Kidney (tissue), 13 donors: ENCODE measurements at regions not wholly inside any gene's neighbourhood (a gene's known extent, or its start where the extent isn't known, plus 50 kb on each side); places are given as distances from the start of the nearest gene placed in this dataset.

Experiments used
- DNase-seq, 5 donors: peaks; one replicate each; pipeline ENCODE4 v3.0.0-alpha.2; 2013 to 2020
- FAIRE-seq: peaks from 2 replicates; lab custom pipeline; 2012; peaks lifted over from hg19 to GRCh38; lab: Jason Lieb, UNC
- H3K27ac ChIP-seq, 2 donors: one replicate each; pipeline ENCODE4 v1.7.0; 2013; ENCODE audit warnings: low read depth in 2 of 2, low read length in 2 of 2, inconsistent platforms in 1 of 2
- H3K27me3 ChIP-seq: one replicate; pipeline ENCODE4 v1.7.1; 2013; ENCODE audit warnings: low read length, inconsistent platforms; ENCODE audit not compliant: control insufficient read depth, insufficient read depth
- H3K36me3 ChIP-seq, 3 donors: one replicate each; pipeline versions ENCODE4 v1.7.0 to v1.7.1; 2013; ENCODE audit warnings: low read length in 3 of 3, control low read depth in 1 of 3, inconsistent platforms in 1 of 3; ENCODE audit not compliant: insufficient read depth in 3 of 3, control insufficient read depth in 2 of 3
- H3K4me1 ChIP-seq, 3 donors: one replicate each; pipeline versions ENCODE4 v1.7.0 to v1.7.1; 2013; ENCODE audit warnings: low read length in 3 of 3, inconsistent platforms in 1 of 3, low read depth in 1 of 3; ENCODE audit not compliant: control insufficient read depth in 2 of 3, insufficient read depth in 2 of 3
- H3K4me3 ChIP-seq, 3 donors: one replicate each; pipeline versions ENCODE4 v1.7.0 to v1.8.1; 2013; ENCODE audit warnings: low read length in 3 of 3, control low read depth in 1 of 3, inconsistent platforms in 1 of 3
- H3K9ac ChIP-seq, 3 donors: one replicate each; pipeline versions ENCODE4 v1.7.0 to v1.7.1; 2013; ENCODE audit warnings: low read length in 3 of 3, control low read depth in 1 of 3, inconsistent platforms in 1 of 3
- H3K9me3 ChIP-seq, 3 donors: one replicate each; pipeline versions ENCODE4 v1.7.0 to v1.7.1; 2013; ENCODE audit warnings: low read length in 3 of 3, control low read depth in 1 of 3, inconsistent platforms in 1 of 3; ENCODE audit not compliant: control insufficient read depth in 2 of 3, insufficient read depth in 1 of 3
- CTCF ChIP-seq: IDR thresholded peaks from 3 replicates; pipeline ENCODE4 v1.5.1; 2012; ENCODE audit warnings: mild to moderate bottlenecking, moderate library complexity, borderline replicate concordance; ENCODE audit not compliant: insufficient read depth; ENCODE audit errors: extremely low read depth
- intact Hi-C: fragments of 100-400 bp; cut with DNase I; formaldehyde crosslinking; loops from one replicate; pipeline ENCODE4 v1.11.1; 2022
- donor health status: control.
- donor health status: control.
- donor health status: control.
- donor health status: control.
- donor health status: control.
- donor health status: DM: yes; HTN: yes; CAD: no.
- donor health status: Normal renal cell carcinoma (clear cell type).

- TF ChIP-seq CTCF, result no peak
- Histone ChIP-seq H3K27ac (no peak overlapping the region), H3K9me3 (no peaks in the 10 kb centered on the region), H3K4me1 (peaks cover 0 to 5% (median 0%) of the 10 kb centered on the region in 3 donors), H3K27me3 (no peaks in the 10 kb centered on the region), H3K9ac (no peak overlapping the region), H3K4me3 (no peak overlapping the region), H3K36me3 (no peaks in the 10 kb centered on the region)
- intact Hi-C loops, result no loop called here
- FAIRE-seq, result no peak
- DNase-seq, result no peak
Measured at GRCh38 chr5:10860645-10861422, 99.8 kb upstream of the DAP start.

- intact Hi-C loops, result no loop called here
- no peak for TF ChIP-seq CTCF
- Histone ChIP-seq H3K9me3 (no peaks in the 10 kb centered on the region), H3K4me3 (no peak overlapping the region), H3K4me1 (peaks cover 0 to 5% (median 0%) of the 10 kb centered on the region in 3 donors), H3K9ac (no peak overlapping the region), H3K27me3 (no peaks in the 10 kb centered on the region), H3K27ac (no peak overlapping the region), H3K36me3 (no peaks in the 10 kb centered on the region)
- DNase-seq (no peak), FAIRE-seq (no peak)
Measured at GRCh38 chr5:10860196-10860543, 99.1 kb upstream of the DAP start.

GRCh38 chr5:10859393-10860195, 98.6 kb upstream of the DAP start:
- no peak for TF ChIP-seq CTCF
- Histone ChIP-seq H3K27me3 (no peaks in the 10 kb centered on the region), H3K9ac (no peak overlapping the region), H3K36me3 (no peaks in the 10 kb centered on the region), H3K9me3 (no peaks in the 10 kb centered on the region), H3K27ac (no peak overlapping the region), H3K4me1 (peaks cover 0 to 5% (median 0%) of the 10 kb centered on the region in 3 donors), H3K4me3 (no peak overlapping the region)
- FAIRE-seq (no peak), DNase-seq (no peak)
- intact Hi-C loops, result no loop called here
